CD4-positive, alpha-beta T cell (primary cell): ENCODE measurements at regions not wholly inside any gene's neighbourhood (a gene's known extent, or its start where the extent isn't known, plus 50 kb on each side); places are given as distances from the start of the nearest gene placed in this dataset.

Experiments
- ATAC-seq: fragments of 200-7000 bp; cut with Tn5 transposase; one replicate; pipeline ENCODE4 v1.10.0; 2022; ENCODE audit warnings: mild to moderate bottlenecking; ENCODE audit not compliant: poor library complexity
- CTCF ChIA-PET: fragments of 350-600 bp; sonication (Branson Sonifier 250); formaldehyde crosslinking; loops from one replicate; lab custom pipeline; 2021; ENCODE audit warnings: antibody characterized with exemption, inconsistent platforms; lab: Charles Lee
- POLR2A ChIA-PET: fragments of 350-600 bp; sonication (Branson Sonifier 250); formaldehyde crosslinking; loops from one replicate; lab custom pipeline; 2021; ENCODE audit warnings: antibody characterized with exemption, inconsistent platforms; lab: Charles Lee
- DNase-seq, 14 experiments: peaks; one replicate each; pipeline ENCODE4 v3.0.0-alpha.2; 2013 to 2020; ENCODE audit warnings: mixed read lengths in 2 of 14
- H3K27ac ChIP-seq, 2 donors: one replicate each; pipeline versions ENCODE4 v1.5.1 to v1.7.0; 2013; ENCODE audit warnings: low read length in 2 of 2, low read depth in 1 of 2, mild to moderate bottlenecking in 1 of 2
- H3K27me3 ChIP-seq, 2 experiments: 1 replicate in 1 of 2; 2 replicates in 1 of 2; pipeline versions ENCODE4 v1.6.1 to v1.7.0; 2013; ENCODE audit warnings: low read length in 2 of 2, control low read depth in 1 of 2, mild to moderate bottlenecking in 1 of 2, moderate library complexity in 1 of 2; ENCODE audit not compliant: insufficient read depth in 2 of 2, control insufficient read depth in 1 of 2
- H3K36me3 ChIP-seq: one replicate; pipeline ENCODE4 v1.6.1; 2013; ENCODE audit warnings: low read length, control low read depth; ENCODE audit not compliant: insufficient read depth
- H3K4me1 ChIP-seq: one replicate; pipeline ENCODE4 v1.6.1; 2013; ENCODE audit warnings: low read length, control low read depth; ENCODE audit not compliant: insufficient read depth
- H3K4me3 ChIP-seq: one replicate; pipeline ENCODE4 v1.5.1; 2013; ENCODE audit warnings: mild to moderate bottlenecking, low read length, moderate library complexity
- H3K9me3 ChIP-seq, 2 experiments: 1 replicate in 1 of 2; 2 replicates in 1 of 2; pipeline versions ENCODE4 v1.6.1 to v1.7.0; 2013; ENCODE audit warnings: low read length in 2 of 2, mild to moderate bottlenecking in 2 of 2, control low read depth in 1 of 2, moderate library complexity in 1 of 2; ENCODE audit not compliant: control insufficient read depth in 1 of 2, insufficient read depth in 1 of 2
- H3K27ac Mint-ChIP-seq: one replicate; pipeline ENCODE4 v1.8.0; 2020; ENCODE audit warnings: mixed read lengths
- H3K27me3 Mint-ChIP-seq: one replicate; pipeline ENCODE4 v1.8.0; 2021; ENCODE audit warnings: mixed read lengths
- H3K36me3 Mint-ChIP-seq: one replicate; pipeline ENCODE4 v1.8.0; 2021; ENCODE audit warnings: low read depth, mixed read lengths
- H3K4me1 Mint-ChIP-seq: one replicate; pipeline ENCODE4 v1.8.0; 2021; ENCODE audit warnings: low read depth, mixed read lengths
- H3K4me3 Mint-ChIP-seq: one replicate; pipeline ENCODE4 v1.8.0; 2020; ENCODE audit warnings: mild to moderate bottlenecking, mixed read lengths
- H3K9me3 Mint-ChIP-seq: one replicate; pipeline ENCODE4 v1.8.0; 2020; ENCODE audit warnings: mixed read lengths
- CTCF ChIP-seq: fragments of 200-600 bp; IDR thresholded peaks from one replicate; pipeline ENCODE4 v1.8.0; 2022; ENCODE audit warnings: antibody characterized with exemption, mild to moderate bottlenecking
- intact Hi-C, 2 experiments: fragments of 100-400 bp; cut with DNase I in 1 of 2; cut with micrococcal nuclease in 1 of 2; formaldehyde crosslinking; loops; one replicate each; pipeline versions ENCODE4 v1.15.1 to v1.9.0; 2023 to 2025; cut with DNase I, micrococcal nuclease

- no peaks in the 10 kb centered on the region for H3K36me3 Mint-ChIP-seq
- Histone ChIP-seq H3K27me3 (no peaks in the 10 kb centered on the region), H3K4me3 (no peak overlapping the region), H3K9me3 (no peaks in the 10 kb centered on the region), H3K36me3 (no peaks in the 10 kb centered on the region), H3K27ac (no peak overlapping the region), H3K4me1 (no peaks in the 10 kb centered on the region)
- DNase-seq (no peak), ATAC-seq (no peak)
- H3K4me3 Mint-ChIP-seq = no peak overlapping the region
- TF ChIP-seq CTCF = no peak
- ChIA-PET POLR2A (no interaction called here), CTCF (no interaction called here)
- H3K9me3 Mint-ChIP-seq = no peaks in the 10 kb centered on the region
- intact Hi-C loops = no loop called here
- H3K27me3 Mint-ChIP-seq = no peaks in the 10 kb centered on the region
- no peak overlapping the region for H3K27ac Mint-ChIP-seq
- no peaks in the 10 kb centered on the region for H3K4me1 Mint-ChIP-seq
Measured at GRCh38 chr3:34920806-34921205, 718.5 kb upstream of the ARPP21 start.

GRCh38 chr3:34924961-34925360 lies 714.4 kb upstream of the ARPP21 start:
- Histone ChIP-seq H3K36me3 (no peaks in the 10 kb centered on the region), H3K4me1 (no peaks in the 10 kb centered on the region), H3K27me3 (no peaks in the 10 kb centered on the region), H3K9me3 (no peaks in the 10 kb centered on the region), H3K27ac (no peak overlapping the region), H3K4me3 (no peak overlapping the region)
- no peaks in the 10 kb centered on the region for H3K4me1 Mint-ChIP-seq
- no peak overlapping the region for H3K4me3 Mint-ChIP-seq
- no peak for DNase-seq
- H3K9me3 Mint-ChIP-seq = peaks cover 4% of the 10 kb centered on the region
- ChIA-PET CTCF (no interaction called here), POLR2A (no interaction called here)
- no peaks in the 10 kb centered on the region for H3K36me3 Mint-ChIP-seq
- TF ChIP-seq CTCF = no peak
- H3K27me3 Mint-ChIP-seq = no peaks in the 10 kb centered on the region
- H3K27ac Mint-ChIP-seq = no peak overlapping the region
- no peak for ATAC-seq
- intact Hi-C loops = no loop called here

GRCh38 chr3:34925851-34926250 lies 713.5 kb upstream of the ARPP21 start:
- DNase-seq = no peak
- no peak overlapping the region for H3K27ac ChIP-seq
- H3K9me3 Mint-ChIP-seq = peaks cover 4% of the 10 kb centered on the region
- H3K4me1 Mint-ChIP-seq = no peaks in the 10 kb centered on the region
- no peaks in the 10 kb centered on the region for H3K36me3 ChIP-seq
- H3K4me3 ChIP-seq = no peak overlapping the region
- no peaks in the 10 kb centered on the region for H3K4me1 ChIP-seq
- ATAC-seq = no peak
- POLR2A ChIA-PET = no interaction called here
- intact Hi-C loops = no loop called here
- TF ChIP-seq CTCF = no peak
- H3K27ac Mint-ChIP-seq = no peak overlapping the region
- H3K36me3 Mint-ChIP-seq = no peaks in the 10 kb centered on the region
- H3K9me3 ChIP-seq = no peaks in the 10 kb centered on the region
- no peaks in the 10 kb centered on the region for H3K27me3 ChIP-seq
- CTCF ChIA-PET = no interaction called here
- H3K27me3 Mint-ChIP-seq = no peaks in the 10 kb centered on the region
- H3K4me3 Mint-ChIP-seq = no peak overlapping the region
